Loucy (cell line): ENCODE measurements at regions not wholly inside any gene's neighbourhood (a gene's known extent, or its start where the extent isn't known, plus 50 kb on each side); places are given as distances from the start of the nearest gene placed in this dataset.

ENCODE experiments used
- H2AFZ ChIP-seq: fragments of 200-600 bp; sonication (generic); 2 replicates; pipeline ENCODE4 v1.6.0; 2016; ENCODE audit warnings: antibody characterized with exemption, mild to moderate bottlenecking, low read length, moderate library complexity
- H3F3A ChIP-seq: fragments of 200-600 bp; 2 replicates; pipeline ENCODE4 v1.6.0; 2016; ENCODE audit warnings: antibody characterized with exemption, low read depth, mild to moderate bottlenecking
- H3K27me3 ChIP-seq: fragments of 200-600 bp; sonication (generic); 2 replicates; pipeline ENCODE4 v1.6.1; 2014; ENCODE audit warnings: low read length, mild to moderate bottlenecking; ENCODE audit not compliant: insufficient read depth, poor library complexity, severe bottlenecking
- H3K36me3 ChIP-seq: fragments of 200-600 bp; sonication (generic); 2 replicates; pipeline ENCODE4 v1.6.1; 2016; ENCODE audit warnings: low read length; ENCODE audit not compliant: insufficient read depth
- H3K4me1 ChIP-seq: fragments of 200-600 bp; sonication (generic); 2 replicates; pipeline ENCODE4 v1.5.1; 2014; ENCODE audit warnings: low read length, mild to moderate bottlenecking; ENCODE audit not compliant: insufficient read depth, poor library complexity, severe bottlenecking
- H3K4me2 ChIP-seq: fragments of 200-600 bp; sonication (generic); 2 replicates; pipeline ENCODE4 v1.6.0; 2014; ENCODE audit warnings: antibody characterized with exemption, low read length, low read depth, mild to moderate bottlenecking; ENCODE audit not compliant: poor library complexity, severe bottlenecking
- H3K4me3 ChIP-seq: fragments of 200-600 bp; sonication (generic); 2 replicates; pipeline ENCODE4 v1.5.1; 2014; ENCODE audit warnings: low read length, mild to moderate bottlenecking, mixed read lengths; ENCODE audit not compliant: poor library complexity, severe bottlenecking
- H3K79me2 ChIP-seq: fragments of 200-600 bp; sonication (generic); 2 replicates; pipeline ENCODE4 v1.6.1; 2014; ENCODE audit warnings: low read length; ENCODE audit not compliant: insufficient read depth
- H3K9ac ChIP-seq: fragments of 200-600 bp; sonication (generic); 2 replicates; pipeline ENCODE4 v1.6.0; 2014; ENCODE audit warnings: mild to moderate bottlenecking, low read depth, low read length, moderate library complexity; ENCODE audit not compliant: poor library complexity, severe bottlenecking
- H3K9me2 ChIP-seq: fragments of 200-600 bp; sonication (generic); replicated peaks from 2 replicates; pipeline ENCODE4 v1.6.1; 2016; ENCODE audit warnings: low read depth, low read length, mixed read lengths
- H3K9me3 ChIP-seq: fragments of 200-600 bp; sonication (generic); 2 replicates; pipeline ENCODE4 v1.6.1; 2014; ENCODE audit warnings: mild to moderate bottlenecking, antibody characterized with exemption, low read length, low read depth; ENCODE audit not compliant: insufficient read depth
- H4K20me1 ChIP-seq: fragments of 200-600 bp; sonication (generic); 2 replicates; pipeline ENCODE4 v1.6.0; 2014; ENCODE audit warnings: antibody characterized with exemption, low read length, mild to moderate bottlenecking; ENCODE audit not compliant: insufficient read depth, poor library complexity, severe bottlenecking
- EZH2phosphoT487 ChIP-seq: fragments of 200-600 bp; IDR thresholded peaks from 2 replicates; pipeline ENCODE4 v1.6.1; 2018; ENCODE audit warnings: antibody characterized with exemption, mild to moderate bottlenecking, moderate library complexity, borderline replicate concordance
- TF ChIP-seq, protein P1 (sequence below): fragments of 200-600 bp; sonication (generic); conservative IDR thresholded peaks from 2 replicates; pipeline ENCODE4 v1.5.1; 2014; ENCODE audit warnings: mild to moderate bottlenecking, antibody characterized with exemption, low read length

DNA sequence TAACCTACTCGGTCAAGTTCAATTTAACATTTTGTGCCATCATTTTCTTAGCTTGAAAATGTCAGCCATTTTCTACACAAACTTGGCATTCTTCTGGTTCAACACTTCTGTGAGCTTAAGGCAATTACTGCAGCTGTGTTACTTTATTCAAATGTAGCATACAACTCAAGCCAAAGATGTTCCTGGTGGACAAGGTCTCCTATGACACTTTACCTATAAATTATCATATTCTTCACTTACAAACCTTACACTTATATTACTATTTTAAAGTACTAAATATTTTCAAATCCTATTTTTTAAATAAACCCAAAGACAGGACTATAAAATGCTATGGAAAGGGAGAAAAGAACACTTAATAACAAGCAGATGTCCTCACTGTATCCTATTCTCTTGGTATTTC, 1045.3 kb downstream of the TSN start:
- H3K27me3 ChIP-seq: no peaks in the 10 kb centered on the region
- H2AFZ ChIP-seq: no peak overlapping the region

DNA sequence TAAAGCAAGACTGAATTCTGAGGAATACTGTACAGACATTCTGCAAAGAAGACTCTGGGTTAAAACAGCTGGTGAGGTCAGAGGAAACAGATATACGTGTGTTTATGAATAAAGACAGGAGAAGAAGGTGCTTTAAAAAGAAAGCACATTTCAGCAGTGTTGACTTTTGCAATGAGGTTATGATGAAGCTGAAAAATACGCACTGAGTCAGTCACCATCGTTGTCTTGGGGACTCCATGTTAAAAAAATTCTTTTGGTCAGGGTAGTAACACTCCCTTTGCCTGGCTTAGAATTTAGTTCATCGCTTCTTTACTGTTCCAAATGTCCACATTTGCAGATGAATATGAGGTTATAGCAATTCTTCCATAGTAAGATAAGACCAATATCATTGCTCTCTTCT, 1049.0 kb downstream of the TSN start:
- Histone ChIP-seq H2AFZ (no peak overlapping the region), H3K36me3 (no peaks in the 10 kb centered on the region), H4K20me1 (no peaks in the 10 kb centered on the region), H3K4me3 (no peak overlapping the region), H3K4me1 (no peaks in the 10 kb centered on the region), H3K9me2 (no peaks in the 10 kb centered on the region), H3F3A (no peaks in the 10 kb centered on the region), H3K4me2 (no peak overlapping the region), H3K9ac (no peak overlapping the region), H3K27me3 (no peaks in the 10 kb centered on the region), H3K79me2 (no peaks in the 10 kb centered on the region), H3K9me3 (no peaks in the 10 kb centered on the region)
- TF ChIP-seq, protein P1, sequence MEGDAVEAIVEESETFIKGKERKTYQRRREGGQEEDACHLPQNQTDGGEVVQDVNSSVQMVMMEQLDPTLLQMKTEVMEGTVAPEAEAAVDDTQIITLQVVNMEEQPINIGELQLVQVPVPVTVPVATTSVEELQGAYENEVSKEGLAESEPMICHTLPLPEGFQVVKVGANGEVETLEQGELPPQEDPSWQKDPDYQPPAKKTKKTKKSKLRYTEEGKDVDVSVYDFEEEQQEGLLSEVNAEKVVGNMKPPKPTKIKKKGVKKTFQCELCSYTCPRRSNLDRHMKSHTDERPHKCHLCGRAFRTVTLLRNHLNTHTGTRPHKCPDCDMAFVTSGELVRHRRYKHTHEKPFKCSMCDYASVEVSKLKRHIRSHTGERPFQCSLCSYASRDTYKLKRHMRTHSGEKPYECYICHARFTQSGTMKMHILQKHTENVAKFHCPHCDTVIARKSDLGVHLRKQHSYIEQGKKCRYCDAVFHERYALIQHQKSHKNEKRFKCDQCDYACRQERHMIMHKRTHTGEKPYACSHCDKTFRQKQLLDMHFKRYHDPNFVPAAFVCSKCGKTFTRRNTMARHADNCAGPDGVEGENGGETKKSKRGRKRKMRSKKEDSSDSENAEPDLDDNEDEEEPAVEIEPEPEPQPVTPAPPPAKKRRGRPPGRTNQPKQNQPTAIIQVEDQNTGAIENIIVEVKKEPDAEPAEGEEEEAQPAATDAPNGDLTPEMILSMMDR: no peak
- TF ChIP-seq EZH2phosphoT487: no peak

More for the DNA sequence above, 1045.3 kb downstream of the TSN start:
- TF ChIP-seq, protein P1: no peak
- no peak for TF ChIP-seq EZH2phosphoT487
- no peaks in the 10 kb centered on the region for H3K9me3 ChIP-seq
- H3K4me1 ChIP-seq: no peaks in the 10 kb centered on the region
- H3K4me3 ChIP-seq: no peak overlapping the region
- no peaks in the 10 kb centered on the region for H3F3A ChIP-seq
- H3K9ac ChIP-seq: no peak overlapping the region
- H3K4me2 ChIP-seq: no peak overlapping the region
- H3K79me2 ChIP-seq: no peaks in the 10 kb centered on the region
- no peaks in the 10 kb centered on the region for H4K20me1 ChIP-seq
- no peaks in the 10 kb centered on the region for H3K36me3 ChIP-seq
- no peaks in the 10 kb centered on the region for H3K9me2 ChIP-seq

DNA sequence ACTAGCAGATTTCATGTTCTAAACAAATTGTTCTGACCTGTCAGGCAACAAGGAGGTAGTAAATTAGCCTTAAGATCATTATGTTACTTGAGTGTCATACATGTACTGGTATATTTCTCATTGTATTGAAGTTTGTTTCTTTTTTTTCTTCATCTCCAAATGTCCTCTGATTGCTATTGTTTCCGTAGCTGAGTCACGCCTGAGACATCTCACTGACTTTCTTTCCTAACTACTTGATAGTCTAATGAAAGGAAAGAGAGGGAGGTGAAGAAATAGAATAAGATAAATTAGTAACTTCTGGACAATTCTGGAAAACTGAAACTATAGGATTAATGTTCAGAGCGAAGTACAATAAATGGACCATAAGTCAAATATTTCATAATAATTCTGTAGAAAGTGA, 1049.9 kb downstream of the TSN start:
- Histone ChIP-seq H3K4me3 (no peak overlapping the region), H3K9me3 (no peaks in the 10 kb centered on the region), H3K36me3 (no peaks in the 10 kb centered on the region), H3K4me1 (no peaks in the 10 kb centered on the region), H3F3A (no peaks in the 10 kb centered on the region), H4K20me1 (no peaks in the 10 kb centered on the region), H3K9ac (no peak overlapping the region), H3K9me2 (no peaks in the 10 kb centered on the region), H2AFZ (no peak overlapping the region), H3K4me2 (no peak overlapping the region), H3K79me2 (no peaks in the 10 kb centered on the region), H3K27me3 (no peaks in the 10 kb centered on the region)
- TF ChIP-seq EZH2phosphoT487: no peak
- TF ChIP-seq, protein P1: no peak
